ENCODE measurements at regions not wholly inside any gene's neighbourhood (a gene's known extent, or its start where the extent isn't known, plus 50 kb on each side); places are given as distances from the start of the nearest gene placed in this dataset.

DNA sequence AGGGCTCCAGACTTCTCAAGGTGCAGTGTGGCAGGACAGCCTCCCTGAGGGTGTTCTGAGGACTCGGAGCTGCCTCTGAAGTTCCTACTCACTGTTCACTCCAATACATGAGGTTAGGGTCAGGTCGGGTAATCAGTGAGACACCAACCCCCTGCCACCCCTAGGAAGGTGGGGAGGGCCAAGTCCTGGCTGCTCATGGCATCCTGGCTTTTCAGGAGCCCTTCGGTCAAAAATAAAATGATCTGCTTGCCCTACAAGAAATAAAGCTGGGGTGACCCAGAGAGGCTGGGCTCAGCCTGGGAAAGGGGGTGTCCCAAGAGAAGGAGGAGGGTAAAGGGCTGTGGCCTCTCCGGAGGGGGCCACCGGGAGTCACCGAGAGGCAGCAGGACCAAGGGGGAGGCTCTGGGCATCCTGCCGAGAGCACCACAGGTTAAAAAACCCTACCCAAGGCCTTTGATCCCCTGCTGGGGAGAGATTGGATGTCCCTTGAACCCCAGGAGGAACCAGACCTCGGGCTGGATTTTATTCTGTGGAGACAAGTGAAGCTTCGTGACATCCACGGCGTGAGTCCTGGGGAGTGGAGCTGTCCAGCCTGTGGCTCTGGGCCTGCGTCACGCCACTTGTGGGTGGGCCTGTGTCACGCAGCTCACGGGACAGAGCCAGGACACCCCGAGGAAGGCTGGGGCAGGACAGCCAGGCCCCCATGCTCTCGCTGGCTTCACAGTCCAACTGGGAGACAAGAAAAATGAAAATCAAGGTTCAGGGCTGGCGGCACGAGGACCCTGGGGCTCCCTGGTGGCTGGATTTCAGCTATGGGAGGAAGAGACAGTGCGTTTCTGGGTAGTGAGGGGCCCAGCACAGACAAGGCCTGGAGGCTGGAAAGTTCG is 102.2 kb upstream of the FGF3 start:
- Histone ChIP-seq H3K27ac (peak overlapping the region; percentile 37 to 64 (median 55)), H3K27me3 (peaks cover 0 to 15% (median 0%) of the 10 kb centered on the region in 3 donors), H3K4me3 (no peak overlapping the region), H3K4me1 (peaks cover 5 to 8% of the 10 kb centered on the region in 2 donors), H3K9me3 (no peaks in the 10 kb centered on the region), H3K36me3 (no peaks in the 10 kb centered on the region)
- TF ChIP-seq CTCF (IDR thresholded peaks at IDR 0.05 in 4 of 5, conservative IDR thresholded peaks at IDR 0.05 in 1 of 5) = no peak
- no peak for TF ChIP-seq POLR2A (IDR thresholded peaks at IDR 0.05)
- DNase-seq = peak in 1 of 2 donors; percentile 9
- intact Hi-C loops (cut with DNase I; ENCODE audit: low total_unique reads) (no loop called here), in situ Hi-C loops (cut with MboI; ENCODE audit: low sequenced_read_pairs in 4 of 4) (loop anchor here in 2 of 4 donors (10.0 kb wide), 2 partner anchors 253 to 273 kb away; no protein-coding TSS in a partner anchor)
- no peak for ATAC-seq

GRCh38 chr11:69922015-69922595 is 102.9 kb upstream of the FGF3 start:
- peaks cover 0 to 15% (median 0%) of the 10 kb centered on the region in 3 donors for H3K27me3 ChIP-seq
- H3K36me3 ChIP-seq = no peaks in the 10 kb centered on the region
- H3K9me3 ChIP-seq = no peaks in the 10 kb centered on the region
- intact Hi-C loops (cut with DNase I; ENCODE audit: low total_unique reads) (no loop called here), in situ Hi-C loops (cut with MboI; ENCODE audit: low sequenced_read_pairs in 4 of 4) (loop anchor here in 2 of 4 donors (10.0 kb wide), 2 partner anchors 253 to 273 kb away; no protein-coding TSS in a partner anchor)
- DNase-seq = peak in 1 of 2 donors; percentile 11
- peak overlapping the region in 3 of 4 donors; percentile 51 to 64 (median 59) for H3K27ac ChIP-seq
- ATAC-seq = no peak
- peaks cover 5 to 8% of the 10 kb centered on the region in 2 donors for H3K4me1 ChIP-seq
- no peak overlapping the region for H3K4me3 ChIP-seq
- no peak for TF ChIP-seq CTCF (IDR thresholded peaks at IDR 0.05 in 4 of 5, conservative IDR thresholded peaks at IDR 0.05 in 1 of 5)
- no peak for TF ChIP-seq POLR2A (IDR thresholded peaks at IDR 0.05)

- in situ Hi-C loops (cut with MboI; ENCODE audit: low sequenced_read_pairs in 4 of 4) (loop anchor here in 2 of 4 donors (10.0 kb wide), 2 partner anchors 252 to 272 kb away; no protein-coding TSS in a partner anchor), intact Hi-C loops (cut with DNase I; ENCODE audit: low total_unique reads) (no loop called here)
- no peak for TF ChIP-seq POLR2A (IDR thresholded peaks at IDR 0.05)
- no peak for TF ChIP-seq CTCF (IDR thresholded peaks at IDR 0.05 in 4 of 5, conservative IDR thresholded peaks at IDR 0.05 in 1 of 5)
- H3K4me3 ChIP-seq = no peak overlapping the region
- H3K36me3 ChIP-seq = no peaks in the 10 kb centered on the region
- H3K27ac ChIP-seq = peak overlapping the region in 2 of 4 donors; percentile 59 to 64
- ATAC-seq (no peak), DNase-seq (peak in 1 of 2 donors; percentile 6)
- peaks cover 5 to 8% of the 10 kb centered on the region in 2 donors for H3K4me1 ChIP-seq
- H3K27me3 ChIP-seq = peaks cover 0 to 19% (median 0%) of the 10 kb centered on the region in 3 donors
- H3K9me3 ChIP-seq = no peaks in the 10 kb centered on the region
These were observed 103.4 kb upstream of the FGF3 start for GRCh38 chr11:69922596-69923111.

DNA sequence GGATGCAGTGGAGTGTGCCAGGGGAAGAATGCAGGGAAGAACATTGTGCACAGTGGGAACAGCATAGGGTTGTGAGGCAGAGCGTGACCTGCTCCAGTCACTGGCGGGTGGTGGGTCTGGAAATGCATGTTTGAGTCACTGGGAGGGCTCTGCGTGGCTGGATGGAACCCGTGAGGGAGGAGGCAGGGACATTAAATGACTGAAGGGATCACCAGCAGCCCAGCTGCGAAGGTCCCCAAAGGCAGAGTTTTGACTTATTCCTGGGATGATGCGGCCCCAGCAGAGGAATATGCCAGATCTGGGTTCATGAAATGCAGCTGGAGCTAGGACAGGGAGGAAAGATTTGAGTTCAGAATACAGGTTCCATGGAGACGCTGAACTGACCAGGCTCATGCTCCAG is 104.0 kb upstream of the FGF3 start:
- DNase-seq = peak in 1 of 2 donors; percentile 2
- intact Hi-C loops (cut with DNase I; ENCODE audit: low total_unique reads) (no loop called here), in situ Hi-C loops (cut with MboI; ENCODE audit: low sequenced_read_pairs in 4 of 4) (loop anchor here in 2 of 4 donors (10.0 kb wide), 2 partner anchors 252 to 272 kb away; no protein-coding TSS in a partner anchor)
- TF ChIP-seq POLR2A (IDR thresholded peaks at IDR 0.05) (no peak), CTCF (IDR thresholded peaks at IDR 0.05 in 4 of 5, conservative IDR thresholded peaks at IDR 0.05 in 1 of 5) (no peak)
- peaks cover 3 to 5% of the 10 kb centered on the region in 2 donors for H3K4me1 ChIP-seq
- H3K36me3 ChIP-seq = no peaks in the 10 kb centered on the region
- H3K27me3 ChIP-seq = peaks cover 0 to 16% (median 0%) of the 10 kb centered on the region in 3 donors
- no peak for ATAC-seq
- H3K4me3 ChIP-seq = no peak overlapping the region
- H3K27ac ChIP-seq = peak overlapping the region in 2 of 4 donors; percentile 59 to 64
- no peaks in the 10 kb centered on the region for H3K9me3 ChIP-seq
